ENCODE measurements at regions not wholly inside any gene's neighbourhood (a gene's known extent, or its start where the extent isn't known, plus 50 kb on each side); places are given as distances from the start of the nearest gene placed in this dataset.

GRCh38 chr10:55653531-55653930 is 707.5 kb downstream of the ZWINT start:
- TF ChIP-seq CTCF (IDR thresholded peaks at IDR 0.05) (no peak), SP1 (CRISPR knock-in tag; conservative IDR thresholded peaks at IDR 0.05) (no peak), ZBTB21 (CRISPR knock-in tag; IDR thresholded peaks at IDR 0.05; ENCODE audit: borderline replicate concordance) (no peak), FOXJ3 (CRISPR knock-in tag; IDR thresholded peaks at IDR 0.05; ENCODE audit: borderline replicate concordance) (no peak), NR2C2 (CRISPR knock-in tag; IDR thresholded peaks at IDR 0.05) (no peak), E2F1 (CRISPR knock-in tag; IDR thresholded peaks at IDR 0.05) (no peak), ATF3 (CRISPR knock-in tag; conservative IDR thresholded peaks at IDR 0.05) (no peak), USF1 (CRISPR knock-in tag; IDR thresholded peaks at IDR 0.05) (no peak), NFYB (CRISPR knock-in tag; conservative IDR thresholded peaks at IDR 0.05; ENCODE audit: low read depth) (no peak), NFE2L1 (CRISPR knock-in tag; IDR thresholded peaks at IDR 0.05) (no peak), JUN (CRISPR knock-in tag; IDR thresholded peaks at IDR 0.05) (no peak)

Data from WTC11 (cell line).